GM21528 (cell line): ENCODE measurements at regions not wholly inside any gene's neighbourhood (a gene's known extent, or its start where the extent isn't known, plus 50 kb on each side); places are given as distances from the start of the nearest gene placed in this dataset.
"Not testable (repeated sequence)": the region's sequence is repeated elsewhere in the genome, so short reads cannot be mapped to it uniquely, and the experiment has no call there.

Source experiments
- ATAC-seq: cut with Tn5 transposase; IDR thresholded peaks from one replicate; pipeline ENCODE4 v1.9.1; 2021; ENCODE audit warnings: mild to moderate bottlenecking, moderate library complexity; ENCODE audit not compliant: unreplicated experiment, low FRiP score

- not testable (repeated sequence) for ATAC-seq
Measured at GRCh38 chr15:69617144-69617543, 164.5 kb downstream of the RPLP1 start.

GRCh38 chr15:69623392-69624154 is 171.0 kb downstream of the RPLP1 start:
- no peak for ATAC-seq

GRCh38 chr15:69624155-69624520 is 171.5 kb downstream of the RPLP1 start:
- no peak for ATAC-seq

- ATAC-seq = no peak
Measured at GRCh38 chr15:69624816-69625215, 172.2 kb downstream of the RPLP1 start.

GRCh38 chr15:69625328-69625727 is 172.7 kb downstream of the RPLP1 start:
- no peak for ATAC-seq

- ATAC-seq = no peak
Measured at GRCh38 chr15:69626095-69627066, 173.8 kb downstream of the RPLP1 start.

GRCh38 chr15:69627548-69628158 is 175.0 kb downstream of the RPLP1 start:
- ATAC-seq = no peak

GRCh38 chr15:69628256-69629093 is 175.9 kb downstream of the RPLP1 start:
- ATAC-seq = no peak

- no peak for ATAC-seq
Measured at GRCh38 chr15:69629631-69630161, 177.1 kb downstream of the RPLP1 start.

- ATAC-seq = no peak
Measured at GRCh38 chr15:69631005-69631404, 178.4 kb downstream of the RPLP1 start.

- ATAC-seq = no peak
Measured at GRCh38 chr15:69631978-69632377, 179.4 kb downstream of the RPLP1 start.

- no peak for ATAC-seq
Measured at GRCh38 chr15:69634860-69635259, 182.2 kb downstream of the RPLP1 start.

- ATAC-seq = no peak
Measured at GRCh38 chr15:69636169-69636915, 183.7 kb downstream of the RPLP1 start.

GRCh38 chr15:69637818-69638217 is 185.2 kb downstream of the RPLP1 start:
- no peak for ATAC-seq

- ATAC-seq = no peak
Measured at GRCh38 chr15:69643476-69643875, 190.9 kb downstream of the RPLP1 start.

- ATAC-seq = no peak
Measured at GRCh38 chr15:69643971-69644370, 191.4 kb downstream of the RPLP1 start.

GRCh38 chr15:69644876-69645275 is 192.3 kb downstream of the RPLP1 start:
- no peak for ATAC-seq

GRCh38 chr15:69647142-69647513 is 194.5 kb downstream of the RPLP1 start:
- no peak for ATAC-seq

GRCh38 chr15:69648212-69648611 is 195.6 kb downstream of the RPLP1 start:
- no peak for ATAC-seq
